Activated CD8-positive, alpha-beta memory T cell treated with anti-CD3 and anti-CD28 coated beads for 1 hour (primary cell): ENCODE measurements at regions not wholly inside any gene's neighbourhood (a gene's known extent, or its start where the extent isn't known, plus 50 kb on each side); places are given as distances from the start of the nearest gene placed in this dataset.

Experiments
- DNase-seq, 2 donors: peaks; one replicate each; pipeline ENCODE4 v3.0.0-alpha.2; 2020; ENCODE audit warnings: low read depth in 1 of 2; ENCODE audit errors: extremely low read depth in 1 of 2

GRCh38 chr2:34372967-34373366 lies 773.9 kb upstream of the FAM98A start:
- DNase-seq, result no peak

- DNase-seq, result no peak
Measured at GRCh38 chr2:34371711-34372110, 772.6 kb upstream of the FAM98A start.

DNA sequence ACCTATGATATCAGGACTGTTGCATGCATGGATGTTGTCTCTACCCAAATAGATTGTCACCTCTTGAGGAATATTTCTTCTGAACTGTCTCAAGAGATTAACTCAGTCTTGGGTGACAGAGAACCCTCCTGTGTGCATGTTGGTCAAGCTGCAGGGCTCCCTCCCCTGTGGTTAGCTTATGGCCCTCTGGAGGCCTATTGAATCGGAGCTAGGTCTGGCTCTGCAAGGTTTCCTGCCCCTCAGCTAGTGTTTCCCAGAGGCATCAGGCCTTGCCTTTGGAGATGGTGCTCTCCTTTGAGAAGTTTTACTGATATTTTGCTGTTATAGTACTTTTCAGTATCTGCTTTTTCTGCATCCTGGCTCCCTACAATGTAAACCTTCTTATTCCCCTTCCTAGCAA lies 769.2 kb upstream of the FAM98A start:
- DNase-seq, result no peak

DNA sequence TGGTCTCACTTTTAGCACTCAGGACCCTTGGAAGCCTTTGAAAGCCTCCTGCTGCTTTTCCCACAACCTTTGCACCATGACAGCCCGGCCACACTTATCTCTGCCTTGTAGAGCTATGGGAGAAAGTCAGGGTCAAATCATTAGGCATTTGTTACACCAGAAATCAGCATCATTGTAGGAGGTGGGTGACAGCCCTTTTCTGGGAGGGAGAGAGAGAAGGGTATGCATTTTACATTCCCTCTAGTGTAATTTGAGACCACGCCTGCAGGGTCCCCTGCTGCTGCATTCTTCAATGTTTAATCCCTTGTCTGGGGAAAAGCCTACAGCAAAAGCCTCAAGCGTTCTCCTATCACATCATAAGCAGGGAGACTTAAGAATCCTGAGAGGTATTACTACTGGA lies 766.8 kb upstream of the FAM98A start:
- no peak for DNase-seq

GRCh38 chr2:34365512-34365911 lies 766.4 kb upstream of the FAM98A start:
- no peak for DNase-seq

DNA sequence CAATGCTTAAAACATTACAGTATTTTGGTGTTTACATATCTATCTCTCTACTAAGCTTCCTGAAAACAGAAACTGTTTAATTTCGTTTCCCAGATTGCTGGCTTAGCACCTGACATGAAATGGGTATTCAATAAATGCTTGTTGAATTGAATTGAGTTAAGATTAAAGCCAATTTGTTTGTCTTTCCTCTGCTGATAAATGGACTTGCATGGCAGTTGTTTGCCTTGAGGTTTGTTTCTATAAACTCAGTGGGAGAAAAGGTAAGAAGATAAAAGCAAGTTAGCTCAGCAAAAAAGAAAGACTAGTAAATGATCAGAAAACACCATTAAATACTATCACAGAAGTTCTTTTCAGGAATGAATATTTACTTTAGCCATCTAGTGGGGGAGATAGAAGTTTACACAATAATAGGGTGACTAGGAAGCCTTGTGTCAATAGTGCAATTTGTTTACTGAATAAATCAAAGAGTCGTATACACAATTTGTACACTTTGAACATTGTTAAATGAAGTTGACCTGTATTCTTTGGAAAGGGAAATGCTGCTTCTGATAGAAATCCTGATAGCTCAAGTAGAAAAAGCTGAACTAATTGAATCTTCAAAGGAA lies 754.5 kb upstream of the FAM98A start:
- no peak for DNase-seq

DNA sequence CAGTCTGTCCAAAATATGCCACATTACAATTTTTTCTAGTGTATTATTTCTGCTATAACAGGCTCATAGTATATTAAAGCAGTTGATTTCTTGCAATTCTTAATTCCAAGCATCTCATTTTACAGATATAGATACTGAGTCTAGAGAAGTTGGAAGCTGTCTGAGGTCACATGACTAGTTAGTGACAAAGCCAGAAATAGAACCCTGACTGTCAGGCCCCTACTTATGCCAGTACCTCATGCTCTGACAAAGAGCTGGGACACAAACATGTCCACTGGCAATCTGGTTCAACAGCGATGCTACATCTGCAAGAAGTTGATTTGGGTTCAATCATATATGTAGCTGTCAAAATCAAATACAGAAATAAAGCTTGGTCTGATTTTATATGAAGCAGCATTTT lies 750.4 kb upstream of the FAM98A start:
- no peak for DNase-seq

- no peak for DNase-seq
Measured at GRCh38 chr2:34345030-34345429, 745.9 kb upstream of the FAM98A start.

GRCh38 chr2:34340307-34340706 lies 741.2 kb upstream of the FAM98A start:
- no peak for DNase-seq

- DNase-seq, result no peak
Measured at GRCh38 chr2:34337735-34338134, 738.6 kb upstream of the FAM98A start.

- no peak for DNase-seq
Measured at GRCh38 chr2:34332813-34333212, 733.7 kb upstream of the FAM98A start.

GRCh38 chr2:34320056-34320455 lies 721.0 kb upstream of the FAM98A start:
- DNase-seq, result no peak

DNA sequence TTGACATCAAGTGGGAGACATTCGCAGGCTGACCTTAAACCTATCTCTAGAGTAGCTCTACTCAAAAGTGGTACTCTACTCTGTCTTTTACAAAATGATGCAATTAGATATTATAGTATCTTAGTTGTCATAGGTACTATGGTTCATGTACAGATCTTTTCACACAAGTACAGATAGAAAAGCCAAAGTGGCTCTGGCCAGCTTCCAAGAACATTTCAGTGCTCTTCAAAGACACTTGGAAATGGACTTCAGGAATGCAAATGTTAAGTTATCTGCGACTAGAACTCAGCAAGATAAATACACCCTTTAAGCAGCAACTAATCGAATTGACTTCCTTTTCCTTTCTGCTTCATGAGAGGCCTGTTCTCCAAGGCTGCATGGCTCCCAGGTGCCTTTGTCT lies 718.7 kb upstream of the FAM98A start:
- DNase-seq, result no peak

GRCh38 chr2:34316788-34317187 lies 717.7 kb upstream of the FAM98A start:
- DNase-seq, result no peak

- no peak for DNase-seq
Measured at GRCh38 chr2:34311816-34312215, 712.7 kb upstream of the FAM98A start.

DNA sequence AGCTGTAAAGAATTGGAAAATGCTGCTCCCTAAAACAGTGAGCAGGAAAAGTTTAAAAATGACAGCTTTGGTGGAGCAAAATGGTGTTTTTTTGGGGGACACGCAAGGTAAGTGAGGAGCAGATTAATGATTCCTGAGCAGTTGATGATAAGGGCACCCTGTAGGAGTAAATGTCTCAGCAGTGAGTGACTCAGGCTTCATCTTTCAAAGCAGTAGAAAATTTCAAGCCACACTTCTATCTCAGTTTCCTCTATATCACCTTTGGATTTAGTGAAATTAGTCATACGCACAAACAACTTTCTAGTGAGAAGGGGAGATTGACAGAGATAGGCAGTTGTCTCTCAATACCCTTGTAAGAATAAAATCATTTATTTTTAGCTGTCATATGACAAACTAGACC lies 709.0 kb upstream of the FAM98A start:
- DNase-seq, result no peak

DNA sequence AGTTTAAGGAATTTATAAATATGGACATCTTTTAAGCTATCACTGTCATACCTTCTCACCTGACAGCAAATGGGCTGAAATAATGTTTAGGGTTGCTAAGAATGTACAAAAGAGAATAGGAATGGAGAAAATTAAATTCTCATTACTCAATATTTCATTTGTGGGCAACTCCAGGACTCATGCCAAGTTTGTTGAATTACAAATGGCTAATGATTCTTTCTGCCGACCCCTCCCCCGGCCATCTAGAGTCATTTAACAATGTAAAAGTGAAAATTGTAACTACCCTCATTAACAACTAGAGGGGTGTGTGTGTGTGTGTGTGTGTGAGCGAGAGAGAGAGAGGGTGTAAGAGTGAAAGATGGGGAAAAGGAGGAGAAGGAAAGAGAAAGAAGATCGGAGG lies 708.5 kb upstream of the FAM98A start:
- DNase-seq, result no peak

DNA sequence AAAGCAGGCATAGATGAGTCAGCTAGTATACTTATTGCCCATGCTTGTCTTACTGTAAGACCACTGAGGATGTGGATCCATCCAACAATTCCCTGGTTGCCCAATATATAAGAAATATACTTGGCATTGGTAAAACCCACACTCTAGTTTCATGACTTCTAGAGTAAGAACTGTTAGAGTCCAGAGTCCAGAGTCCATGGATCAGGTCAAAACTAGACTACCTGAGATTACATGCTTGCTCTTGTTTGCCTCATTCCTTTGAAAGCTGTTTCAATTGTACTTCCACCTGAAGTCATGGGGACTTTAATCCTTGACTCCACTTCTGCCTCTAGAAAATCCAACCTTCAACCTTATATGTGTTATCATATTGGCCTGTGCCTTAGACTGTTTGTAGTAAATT lies 707.6 kb upstream of the FAM98A start:
- no peak for DNase-seq

GRCh38 chr2:34305587-34305986 lies 706.5 kb upstream of the FAM98A start:
- no peak for DNase-seq

DNA sequence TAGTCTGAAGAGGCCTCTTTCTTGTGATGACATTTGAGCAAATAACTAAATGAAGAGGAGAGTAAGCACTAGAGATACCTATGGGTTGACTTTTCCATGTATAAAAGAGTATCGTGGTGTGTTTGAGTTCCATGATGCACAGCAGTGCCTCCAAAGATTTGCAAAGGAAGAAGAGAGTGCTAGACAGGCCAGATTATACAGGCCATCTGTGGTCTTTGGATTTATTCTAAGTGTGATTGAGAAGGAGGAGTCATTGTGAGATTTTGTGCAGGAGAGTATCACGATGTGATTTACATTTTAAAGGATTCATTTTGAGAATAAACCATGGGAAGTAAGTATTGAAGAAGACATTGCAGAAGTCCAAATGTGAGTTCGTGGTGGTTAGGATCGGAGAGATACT lies 695.9 kb upstream of the FAM98A start:
- DNase-seq, result no peak

- no peak for DNase-seq
Measured at GRCh38 chr2:34291076-34291475, 692.0 kb upstream of the FAM98A start.

- DNase-seq, result no peak
Measured at GRCh38 chr2:34288016-34288415, 688.9 kb upstream of the FAM98A start.

DNA sequence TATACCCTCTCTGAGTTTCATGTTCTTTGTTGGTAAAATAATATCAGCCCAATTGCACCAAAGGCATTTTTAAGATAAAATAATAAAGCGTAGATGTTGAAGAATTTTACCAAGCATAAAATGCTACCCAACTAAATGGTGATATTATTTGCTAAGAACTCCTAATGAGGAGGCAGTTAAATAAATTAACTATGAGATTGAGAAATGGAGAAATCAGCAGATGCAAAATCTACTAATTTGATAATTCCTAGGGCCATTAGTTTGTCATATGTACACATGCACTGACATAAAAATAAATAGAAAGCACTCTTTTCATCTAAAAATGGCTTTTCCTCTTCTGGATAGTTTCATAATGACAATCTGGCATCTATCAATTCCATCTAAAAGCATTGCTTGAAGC lies 681.5 kb upstream of the FAM98A start:
- no peak for DNase-seq
